NCI-H2171 treated with DMSO at 0.1 percent for 48 hours (cell line): ENCODE measurements at regions not wholly inside any gene's neighbourhood (a gene's known extent, or its start where the extent isn't known, plus 50 kb on each side); places are given as distances from the start of the nearest gene placed in this dataset.
"Not testable (repeated sequence)": the region's sequence is repeated elsewhere in the genome, so short reads cannot be mapped to it uniquely, and the experiment has no call there.

Experiments used
- DNase-seq: peaks from one replicate; lab custom pipeline; 2025; lab: John Stamatoyannopoulos, UW

DNA sequence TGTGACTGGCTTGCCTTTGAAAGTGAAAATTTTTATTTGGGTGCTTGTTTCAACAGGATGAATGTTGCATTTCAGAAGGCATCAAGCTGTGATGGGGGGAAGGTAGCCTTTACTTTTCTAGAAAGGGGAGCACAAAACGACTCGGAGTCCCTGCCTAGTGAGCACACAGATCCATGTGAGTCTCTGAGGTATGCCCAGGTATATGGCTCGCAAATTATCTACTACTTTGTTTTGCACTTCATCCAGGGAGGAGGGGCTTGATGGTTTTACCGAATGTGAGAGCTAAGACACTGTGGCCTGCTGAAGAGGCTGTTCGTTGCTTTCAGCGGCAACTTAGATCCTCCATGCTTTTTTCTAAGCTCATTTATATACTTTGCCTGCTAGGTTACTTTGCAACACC lies 537.7 kb upstream of the PTBP2 start:
- no peak for DNase-seq

DNA sequence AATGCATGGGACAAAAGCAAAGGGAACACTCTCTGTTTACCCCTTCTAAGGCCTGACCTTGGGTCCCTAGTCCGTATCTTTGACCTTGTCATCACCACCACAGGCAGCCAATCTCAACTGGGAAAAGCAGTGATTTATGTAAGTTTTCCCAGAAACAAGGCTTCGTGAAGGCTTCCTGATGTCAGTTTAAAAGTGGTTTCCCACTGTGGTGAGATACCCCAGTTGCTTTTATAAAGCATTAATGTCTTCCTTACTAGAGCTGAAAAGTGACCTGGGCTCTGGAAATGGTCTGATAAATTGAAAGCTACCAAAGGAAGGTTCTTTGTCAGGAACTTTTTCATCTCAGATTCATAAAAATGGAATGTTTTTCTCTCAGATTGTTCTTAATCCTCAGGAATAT lies 536.4 kb upstream of the PTBP2 start:
- DNase-seq: no peak

DNA sequence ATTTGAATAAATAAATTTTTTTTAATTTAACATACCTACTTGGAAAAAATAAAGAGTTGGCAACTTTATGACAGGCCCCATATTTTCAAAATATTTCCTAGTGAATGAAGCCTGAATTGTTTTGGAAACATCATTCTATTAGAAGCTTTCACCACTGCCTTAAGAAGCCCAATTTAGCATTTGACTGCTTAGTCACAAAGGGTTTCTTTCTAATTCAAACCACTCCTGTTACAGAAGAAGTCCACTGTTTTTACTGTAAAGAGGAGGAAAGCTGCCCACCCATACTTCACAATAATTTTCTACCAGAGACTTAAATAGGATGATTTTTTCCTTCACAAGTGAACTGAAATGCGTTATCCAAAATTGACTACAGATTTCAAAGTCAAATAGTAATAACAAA lies 534.6 kb upstream of the PTBP2 start:
- DNase-seq: no peak

DNA sequence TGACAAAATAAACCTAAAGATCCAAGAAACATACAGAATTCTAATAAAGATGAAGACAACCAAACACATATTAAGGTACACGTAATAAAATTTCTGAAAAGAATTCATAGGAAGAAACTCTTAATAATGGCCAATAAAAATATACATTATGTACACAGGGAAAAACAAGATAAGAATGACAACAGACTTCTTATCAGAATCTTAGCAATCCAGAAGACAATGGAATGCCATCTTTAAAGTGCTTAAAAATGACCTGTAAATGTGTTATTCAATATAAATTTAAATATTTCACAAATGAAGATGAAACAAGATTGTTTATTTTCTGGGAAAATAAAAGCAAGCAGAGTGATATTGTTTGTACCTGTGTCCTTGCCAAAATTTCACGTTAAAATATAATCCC lies 530.4 kb upstream of the PTBP2 start:
- no peak for DNase-seq

DNA sequence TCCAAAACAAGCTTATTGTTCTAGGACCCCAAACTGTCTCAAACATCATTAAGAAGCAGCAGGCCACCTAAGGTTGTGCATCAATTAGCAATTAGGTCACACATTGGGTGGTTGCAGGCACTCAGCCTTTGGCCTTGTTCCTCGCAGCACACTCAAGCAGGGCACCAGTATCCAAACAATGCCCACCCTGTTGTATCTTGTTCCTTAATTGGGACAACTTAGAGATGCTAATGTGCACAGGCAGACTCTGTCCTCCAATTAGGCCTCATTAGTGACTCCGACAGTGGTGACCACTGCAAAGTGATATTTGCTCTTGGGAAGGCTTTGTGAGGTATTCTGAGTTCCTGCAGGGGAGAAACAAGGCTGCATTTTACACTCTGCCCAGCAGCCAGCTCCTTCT lies 515.1 kb upstream of the PTBP2 start:
- DNase-seq: no peak

DNA sequence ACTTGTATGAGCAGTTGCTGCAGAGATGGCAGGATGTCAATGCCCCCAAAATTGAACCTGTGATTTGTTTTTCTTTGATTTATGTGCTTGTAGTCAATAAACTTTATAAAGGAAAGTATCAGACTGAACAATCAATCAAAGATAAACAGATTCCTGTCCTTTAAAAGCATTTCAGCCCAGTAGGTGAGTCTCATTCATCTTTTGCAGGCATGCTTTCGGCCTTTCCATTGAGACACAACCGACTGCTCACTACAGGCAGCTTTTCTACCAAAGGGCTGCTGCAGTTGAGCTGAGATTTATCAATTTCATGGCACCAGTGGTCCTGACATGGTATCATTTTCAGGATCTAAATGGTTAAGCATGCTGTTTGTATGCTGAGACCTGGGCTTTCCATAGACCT lies 513.6 kb upstream of the PTBP2 start:
- DNase-seq: no peak

DNA sequence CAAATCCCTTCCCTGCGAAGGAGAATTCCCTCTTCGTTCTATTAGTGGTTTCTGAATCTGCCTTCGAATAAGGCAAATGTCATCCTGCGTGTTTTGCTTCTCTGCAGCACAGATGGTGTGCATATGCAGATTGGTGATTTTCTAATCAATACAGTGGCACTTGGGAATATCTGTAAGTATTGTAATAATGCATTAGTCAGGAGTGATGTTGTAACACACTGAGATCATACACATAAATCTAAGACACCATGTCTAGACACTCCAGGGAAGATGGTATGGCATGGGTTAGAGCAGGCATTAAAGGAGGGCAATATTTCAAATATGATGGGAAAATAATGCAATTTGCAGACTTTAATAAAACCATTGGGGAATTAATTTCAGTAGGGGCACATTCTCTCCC lies 513.2 kb upstream of the PTBP2 start:
- DNase-seq: no peak

DNA sequence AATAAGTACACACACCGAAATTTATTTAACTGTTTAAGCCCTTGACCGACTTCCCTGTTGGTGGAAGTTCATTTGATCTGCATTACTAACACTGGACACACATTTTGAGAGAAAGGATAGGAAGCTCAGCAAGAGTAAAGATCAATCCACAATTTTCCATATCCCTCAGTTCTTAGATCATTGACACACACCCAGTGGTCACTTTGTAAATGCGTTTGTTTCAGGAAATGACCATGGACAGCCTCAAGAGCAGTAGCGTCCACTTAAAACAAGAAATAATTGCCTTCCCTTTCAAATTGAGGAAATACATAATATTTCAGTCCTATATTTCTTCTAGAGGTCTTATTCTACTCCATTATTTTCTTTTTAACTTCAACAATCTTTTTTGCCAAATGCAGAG lies 511.5 kb upstream of the PTBP2 start:
- no peak for DNase-seq

DNA sequence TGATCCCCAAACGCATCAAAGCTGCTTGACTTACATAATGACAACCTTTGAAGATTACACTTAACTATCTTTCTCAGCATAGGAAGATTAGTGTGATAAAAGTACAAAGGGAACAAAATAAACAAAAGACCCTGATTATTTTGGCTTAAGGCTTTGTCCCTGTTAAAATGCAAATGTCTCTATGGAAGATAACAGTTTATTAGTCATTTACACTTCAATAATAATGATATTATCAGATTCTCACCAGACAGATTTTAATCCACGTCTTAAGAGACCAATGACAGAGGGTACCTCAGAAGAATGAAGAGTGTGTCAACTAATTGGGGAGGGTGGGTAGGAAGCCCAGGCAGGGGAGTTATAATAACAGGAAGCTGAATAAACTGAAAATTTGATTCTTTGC lies 510.4 kb upstream of the PTBP2 start:
- DNase-seq: no peak

DNA sequence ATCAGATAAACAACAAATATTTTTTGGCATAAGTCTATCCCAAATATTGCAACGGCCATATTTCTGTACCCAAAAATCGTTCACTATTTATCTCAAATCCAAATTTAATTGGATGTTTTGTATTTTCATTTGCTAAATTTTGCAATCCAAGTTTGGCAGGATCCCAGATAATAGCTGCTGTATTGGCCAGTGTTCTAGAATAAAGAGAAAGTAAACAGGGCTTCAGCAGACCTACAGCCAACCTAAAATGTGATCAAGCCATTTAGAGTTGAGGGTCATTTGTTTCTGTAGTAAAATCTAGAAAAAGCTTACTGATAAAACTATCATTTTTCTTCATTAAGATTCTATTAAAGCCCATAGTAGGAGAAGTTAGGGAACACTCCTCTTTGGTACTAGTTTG lies 506.6 kb upstream of the PTBP2 start:
- DNase-seq: no peak

DNA sequence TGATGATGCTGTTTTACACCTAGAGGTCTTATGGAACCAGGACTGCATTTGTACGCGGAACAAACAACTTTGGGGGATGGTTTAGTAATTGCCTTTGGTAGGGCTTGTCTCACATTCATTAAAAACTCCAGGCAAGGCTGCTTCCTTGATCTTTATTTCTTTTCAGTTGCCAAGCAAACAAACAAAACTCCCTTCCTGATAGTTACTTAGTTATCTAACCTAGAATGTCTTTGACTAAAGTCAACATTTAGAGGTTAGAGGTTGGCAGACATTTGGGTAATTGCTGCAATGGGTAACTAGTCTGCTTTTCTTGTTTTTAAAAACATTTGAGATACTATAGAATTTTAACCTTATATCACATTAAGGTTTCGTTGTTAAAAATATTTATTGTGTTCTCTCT lies 500.9 kb upstream of the PTBP2 start:
- DNase-seq: no peak

DNA sequence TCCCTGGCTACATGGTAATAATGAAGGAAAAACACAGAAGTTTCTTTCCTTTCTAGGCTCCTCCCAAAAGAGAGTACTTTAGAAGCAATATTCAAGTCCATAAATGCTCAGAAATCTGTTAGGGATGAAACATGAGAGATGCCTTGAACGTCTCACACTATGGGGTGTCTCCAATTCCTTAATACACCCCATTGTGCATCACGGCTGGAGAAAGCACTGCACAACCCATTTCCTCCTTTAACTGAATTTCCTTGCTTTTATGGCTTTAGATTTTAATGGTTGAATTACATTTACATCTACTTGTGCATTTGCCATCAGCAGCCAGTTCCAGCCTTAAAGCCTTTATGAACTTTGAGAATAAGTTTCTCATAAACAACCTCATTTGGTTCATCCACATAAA lies 498.9 kb upstream of the PTBP2 start:
- no peak for DNase-seq

DNA sequence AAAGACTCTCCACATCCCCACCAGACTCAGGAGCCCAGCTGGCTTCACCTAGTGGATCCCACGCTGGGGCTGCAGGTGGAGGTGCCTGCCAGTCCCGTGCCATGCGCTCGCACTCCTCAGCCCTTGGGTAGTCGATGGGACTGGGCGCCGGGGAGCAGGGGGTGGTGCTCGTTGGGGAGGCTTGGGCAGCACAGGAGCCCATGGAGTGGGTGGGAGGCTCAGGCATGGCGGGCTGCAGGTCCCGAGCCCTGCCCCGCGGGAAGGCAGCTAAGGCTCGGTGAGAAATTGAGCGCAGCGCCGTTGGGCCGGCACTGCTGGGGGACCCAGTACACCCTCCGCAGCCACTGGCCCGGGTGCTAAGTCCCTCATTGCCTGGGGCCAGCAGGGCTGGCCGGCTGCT lies 497.4 kb upstream of the PTBP2 start:
- DNase-seq: not testable (repeated sequence)

DNA sequence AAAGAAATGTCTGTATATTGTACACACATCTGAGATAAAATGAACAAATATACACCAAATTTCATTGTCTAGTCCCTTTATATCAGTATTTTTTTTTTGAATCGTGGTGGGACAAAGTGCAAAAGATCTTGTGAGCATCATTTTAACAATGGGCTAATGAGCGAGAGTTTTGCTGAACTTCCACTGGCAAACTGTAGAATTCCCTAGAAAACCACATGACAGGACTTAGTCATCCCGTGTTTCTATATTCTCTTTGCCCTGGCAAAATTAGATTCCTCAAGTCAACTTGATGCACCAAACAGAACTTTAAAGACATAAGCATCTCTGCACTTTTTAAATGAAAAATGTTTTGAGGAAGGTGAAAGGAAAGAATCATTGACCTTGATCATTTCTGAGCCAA lies 488.2 kb upstream of the PTBP2 start:
- no peak for DNase-seq

DNA sequence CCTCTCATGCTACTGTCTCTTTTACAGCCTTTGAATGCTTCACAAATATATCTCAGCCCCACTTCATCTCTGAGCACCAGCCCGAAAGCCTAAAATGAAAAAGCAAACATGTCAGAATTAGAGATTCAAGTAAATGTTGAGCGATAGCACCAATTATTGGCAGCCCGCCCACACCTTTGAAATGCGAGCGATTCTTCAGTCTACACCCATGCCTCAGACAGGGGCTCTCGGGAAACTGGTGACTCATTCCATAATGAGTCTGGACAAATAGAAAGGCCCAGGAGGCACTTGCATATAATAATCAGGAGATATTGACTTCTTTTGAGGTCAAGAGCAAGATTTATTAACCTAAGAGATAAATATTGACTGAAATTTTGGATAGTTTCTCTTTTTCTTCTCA lies 487.3 kb upstream of the PTBP2 start:
- DNase-seq: peak; percentile 16

DNA sequence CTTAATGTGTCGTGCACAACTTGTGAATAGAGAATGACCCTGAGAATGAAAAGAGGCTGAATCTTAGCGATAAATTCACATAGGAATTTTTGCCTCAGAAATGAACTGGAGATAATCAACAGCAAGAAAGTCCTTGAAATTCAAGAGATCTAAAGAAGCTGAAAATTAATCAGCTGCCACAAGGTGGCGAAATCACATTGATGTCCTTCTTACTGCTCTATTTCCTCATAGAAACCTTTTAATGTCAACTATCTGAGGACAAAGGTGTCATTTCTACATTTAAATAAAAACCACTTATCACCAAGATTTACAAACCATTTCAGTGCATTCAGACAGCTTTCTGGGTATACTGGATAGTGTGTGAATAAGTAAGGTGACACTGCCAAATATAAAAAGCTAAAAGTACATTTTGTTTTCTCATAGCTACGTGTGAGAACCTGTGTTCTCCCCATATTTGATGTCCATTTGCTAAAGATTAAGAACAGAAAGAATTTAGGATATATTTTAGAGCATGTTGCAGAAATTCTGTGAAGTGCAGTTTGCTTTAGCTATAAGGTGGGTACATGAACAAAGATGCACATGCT lies 485.3 kb upstream of the PTBP2 start:
- peak; percentile 50 for DNase-seq

DNA sequence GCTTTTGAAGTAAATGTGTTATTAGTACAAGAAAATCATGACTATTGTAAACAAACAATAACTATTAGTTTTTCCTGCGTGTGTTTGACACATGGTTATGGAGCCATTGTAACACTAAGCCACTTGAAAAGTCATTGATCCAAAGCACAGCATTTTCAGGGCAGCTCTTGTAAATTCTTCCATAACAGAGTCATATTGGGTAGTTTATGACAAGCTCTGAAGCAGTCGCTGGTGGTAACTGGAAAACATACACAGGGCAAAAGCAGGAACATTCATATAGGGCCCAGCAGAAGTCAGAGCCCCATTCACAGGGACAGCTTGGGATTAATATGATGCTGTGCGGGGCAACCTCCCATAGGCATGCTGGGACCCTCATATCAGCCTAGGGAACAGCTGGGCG lies 483.2 kb upstream of the PTBP2 start:
- DNase-seq: peak; percentile 62

DNA sequence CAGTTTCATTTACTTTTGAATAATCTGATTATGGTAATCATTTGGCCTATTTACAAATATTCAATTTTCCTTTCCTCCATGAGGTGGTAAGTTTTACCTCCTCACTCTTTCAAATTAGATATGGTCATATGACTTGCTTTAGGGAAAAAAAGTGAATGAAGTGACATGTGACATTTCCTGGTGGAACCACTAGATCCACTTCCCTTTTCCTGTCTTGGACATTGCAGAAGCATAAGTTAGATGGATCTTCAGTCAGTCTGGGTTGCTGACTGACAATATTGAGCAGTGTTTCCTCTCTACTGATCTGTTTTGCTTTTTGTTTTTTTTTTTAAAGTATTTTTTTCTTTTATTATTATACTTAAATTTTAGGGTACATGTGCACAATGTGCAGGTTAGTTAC lies 481.1 kb upstream of the PTBP2 start:
- no peak for DNase-seq

DNA sequence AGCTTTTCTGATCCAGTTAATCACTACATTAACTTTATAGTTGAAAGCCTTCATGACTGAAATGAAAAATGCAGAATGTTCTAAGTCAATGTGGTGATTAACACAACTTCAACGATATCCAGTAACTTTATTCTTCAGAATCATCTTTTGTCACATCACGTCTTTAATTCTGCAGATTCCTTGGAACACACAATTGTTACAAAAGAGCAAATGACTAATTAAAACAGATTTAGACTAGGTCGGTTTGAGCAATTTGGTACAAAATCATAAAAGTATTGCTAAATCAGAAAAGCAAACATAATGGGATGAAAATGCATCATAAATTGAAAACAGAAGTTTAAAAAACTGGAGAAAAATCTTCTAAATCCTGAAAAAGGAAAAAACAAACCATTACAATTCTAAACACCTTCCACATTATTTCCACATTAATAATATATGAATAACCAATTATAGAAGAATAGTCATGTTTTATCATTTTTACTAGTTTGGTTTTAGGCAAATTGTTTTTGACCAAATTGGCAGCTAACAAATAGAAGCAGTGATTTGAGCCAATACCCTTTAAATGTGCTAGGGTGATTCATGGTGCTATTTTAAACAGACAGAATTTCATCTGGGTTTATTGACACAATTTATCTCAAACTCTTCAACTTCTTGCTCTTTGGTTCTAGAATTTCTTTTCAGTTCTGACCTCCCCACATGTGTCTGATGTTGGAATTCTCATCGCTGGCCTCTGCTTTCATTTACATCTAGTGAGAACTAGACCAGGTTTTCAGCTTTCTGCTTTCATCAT lies 468.1 kb upstream of the PTBP2 start:
- no peak for DNase-seq

DNA sequence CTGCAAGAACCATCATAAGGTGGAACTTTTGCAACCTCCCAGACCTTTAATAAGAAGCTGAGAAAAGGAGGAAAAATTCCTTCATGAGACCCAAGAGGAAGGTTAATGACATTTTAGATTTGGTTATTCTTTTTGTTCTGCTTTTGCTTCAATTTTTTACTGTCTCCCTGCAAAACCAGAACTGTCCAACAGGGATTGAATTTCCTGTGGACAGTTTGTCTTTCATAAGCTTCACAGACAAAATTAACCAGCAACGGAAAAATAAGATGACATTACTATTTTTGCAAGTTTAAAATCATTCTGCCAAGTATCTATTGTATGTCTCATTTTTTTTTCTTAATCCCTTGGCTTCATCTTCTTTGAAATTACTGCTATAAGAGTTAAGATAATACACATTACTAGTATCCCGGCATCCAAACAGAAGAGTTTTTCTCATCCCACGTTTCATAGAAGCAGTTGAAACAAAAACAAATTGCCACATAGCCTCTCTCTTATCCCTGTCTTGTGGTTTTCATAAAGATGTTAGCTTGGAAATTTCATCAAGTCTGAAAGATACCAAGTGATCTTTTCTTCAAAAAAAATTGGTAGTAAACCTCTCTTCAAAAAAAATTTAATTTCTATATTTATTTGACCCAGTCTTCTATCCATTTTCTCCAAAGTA lies 465.3 kb upstream of the PTBP2 start:
- no peak for DNase-seq

DNA sequence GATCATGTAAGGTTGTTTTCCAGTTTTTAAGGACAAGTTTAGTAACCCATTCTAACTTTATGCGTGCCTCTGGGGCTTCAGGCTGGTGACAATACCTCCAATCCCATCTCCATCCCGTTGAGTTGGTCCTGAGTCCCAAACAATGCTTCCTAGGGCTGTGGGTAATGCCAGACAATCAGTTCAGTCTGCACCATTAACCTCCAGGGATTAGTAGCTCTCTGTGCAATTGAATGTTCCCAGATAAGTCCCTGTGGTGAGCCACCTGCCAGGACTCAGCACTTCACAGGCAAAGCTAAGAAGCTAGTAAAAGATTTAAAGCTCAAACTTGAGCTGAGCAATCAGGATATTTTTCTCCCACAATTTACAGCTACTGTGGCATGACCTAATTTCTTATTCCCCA lies 462.2 kb upstream of the PTBP2 start:
- peak; percentile 41 for DNase-seq

DNA sequence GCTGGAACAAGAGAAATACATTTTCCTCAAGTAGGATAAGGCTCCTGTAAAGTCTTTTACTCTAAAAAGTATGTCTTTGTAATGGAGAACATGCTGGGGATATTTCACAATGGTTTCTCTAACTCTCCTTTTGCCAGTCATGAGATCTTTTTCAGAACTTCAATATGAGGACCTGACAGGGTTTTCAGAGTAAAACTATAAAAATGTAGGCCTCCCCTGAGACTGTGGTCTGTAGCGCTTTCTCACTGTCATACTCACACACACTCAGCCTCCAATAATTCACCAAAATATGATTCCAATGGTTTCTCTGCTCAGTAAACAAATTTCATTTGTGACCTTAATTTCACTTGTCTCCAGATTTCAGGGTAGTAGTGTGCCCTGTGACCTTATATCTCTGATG lies 440.1 kb upstream of the PTBP2 start:
- DNase-seq: no peak

DNA sequence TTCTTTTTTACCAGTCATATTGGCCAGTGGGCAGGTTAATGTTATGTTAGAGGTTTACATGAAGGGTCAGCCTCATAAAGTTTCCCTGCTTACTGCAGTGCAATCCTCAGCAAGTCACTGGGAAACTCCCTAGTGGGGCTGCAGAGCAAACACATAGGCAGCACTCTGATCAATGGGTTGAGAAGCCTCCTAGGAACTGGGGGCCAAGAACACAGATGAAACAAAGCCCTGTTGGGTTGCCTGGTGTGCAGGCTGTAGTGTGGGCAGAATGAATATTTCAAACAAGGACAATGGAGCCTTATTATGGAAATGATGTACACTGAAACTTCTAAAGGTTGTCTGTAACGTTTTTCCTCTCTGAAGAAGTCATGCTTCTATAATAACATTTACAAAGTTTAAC lies 431.6 kb upstream of the PTBP2 start:
- DNase-seq: no peak

DNA sequence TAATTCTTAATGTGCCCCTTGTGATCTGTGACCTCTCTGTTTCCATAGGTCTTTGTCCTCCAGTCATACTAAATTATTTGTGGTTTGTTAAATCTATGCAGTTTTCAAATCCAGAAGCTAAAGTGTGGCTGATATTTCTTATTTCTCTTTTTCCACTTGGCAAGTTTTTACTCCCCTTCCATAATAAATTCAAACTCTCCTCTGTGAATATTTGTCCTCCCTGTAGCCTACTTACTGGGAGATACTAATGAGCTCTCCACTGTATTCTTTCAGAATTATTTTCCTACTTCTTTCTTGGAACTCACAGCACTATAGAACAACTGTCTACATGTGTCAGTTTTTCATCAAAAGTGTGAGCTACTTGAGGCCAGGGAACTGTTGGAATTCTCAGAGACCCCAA lies 430.8 kb upstream of the PTBP2 start:
- no peak for DNase-seq
